HG03457 (cell line): ENCODE measurements at regions not wholly inside any gene's neighbourhood (a gene's known extent, or its start where the extent isn't known, plus 50 kb on each side); places are given as distances from the start of the nearest gene placed in this dataset.

ENCODE experiments used
- ATAC-seq: cut with Tn5 transposase; IDR thresholded peaks from one replicate; pipeline ENCODE4 v1.9.1; 2021; ENCODE audit warnings: moderate number of reproducible peaks; ENCODE audit not compliant: unreplicated experiment

DNA sequence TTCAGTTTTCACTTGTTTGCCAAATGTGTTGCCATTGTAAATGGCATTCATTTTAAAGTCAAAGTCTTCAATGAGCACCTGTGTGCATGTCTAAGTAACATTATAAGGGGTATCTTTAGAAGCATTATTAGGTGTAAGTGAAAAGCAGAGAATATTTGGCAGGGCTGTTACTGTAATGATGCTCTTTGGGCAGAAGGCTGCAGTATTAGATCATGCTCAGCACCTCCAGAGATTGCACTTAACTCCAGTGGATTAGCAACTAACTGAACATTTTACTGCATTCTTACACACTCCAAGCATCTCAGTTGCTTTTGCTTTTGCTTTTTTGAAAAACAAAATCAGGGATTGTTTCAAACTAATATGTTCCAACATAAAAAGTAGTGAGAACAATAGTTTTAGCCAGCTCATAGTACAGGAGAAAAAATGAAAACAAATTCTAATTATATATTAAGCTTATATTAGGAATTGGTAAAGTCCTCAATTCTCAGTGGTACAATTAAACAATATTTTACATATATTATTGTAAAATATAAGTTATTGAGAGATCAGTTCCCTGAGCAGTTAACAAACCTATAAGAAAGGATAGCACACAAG, 1740.9 kb upstream of the CDH9 start:
- no peak for ATAC-seq

GRCh38 chr5:28770307-28770706, 1731.9 kb upstream of the CDH9 start:
- no peak for ATAC-seq

DNA sequence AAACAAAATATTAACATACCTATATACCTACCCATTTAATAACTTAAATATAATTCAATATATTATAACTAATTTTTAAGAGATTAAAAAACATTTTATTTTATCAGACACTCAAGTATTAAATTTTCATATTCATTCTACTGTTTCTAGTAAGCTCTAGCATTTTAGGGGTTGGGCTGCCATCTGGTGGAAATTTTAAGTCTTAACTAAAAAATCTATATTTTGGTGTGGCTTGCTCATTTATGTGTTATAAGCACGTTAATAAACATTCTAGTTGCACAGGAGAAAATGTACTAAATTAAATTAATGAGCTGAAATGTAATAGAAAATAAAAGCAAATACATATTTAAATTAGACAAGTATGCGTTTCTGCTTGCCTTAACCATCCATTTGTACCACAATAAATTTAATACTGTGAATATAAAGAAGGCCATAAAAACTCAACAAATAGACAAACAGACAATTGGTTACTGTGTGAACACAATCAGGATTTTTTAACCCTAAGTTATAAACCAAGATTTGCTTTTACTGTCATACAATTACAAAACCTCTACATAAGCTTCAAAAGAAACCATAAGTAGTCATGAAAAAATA, 1728.3 kb upstream of the CDH9 start:
- no peak for ATAC-seq

- ATAC-seq = no peak
Measured at GRCh38 chr5:28751396-28751795, 1713.0 kb upstream of the CDH9 start.

DNA sequence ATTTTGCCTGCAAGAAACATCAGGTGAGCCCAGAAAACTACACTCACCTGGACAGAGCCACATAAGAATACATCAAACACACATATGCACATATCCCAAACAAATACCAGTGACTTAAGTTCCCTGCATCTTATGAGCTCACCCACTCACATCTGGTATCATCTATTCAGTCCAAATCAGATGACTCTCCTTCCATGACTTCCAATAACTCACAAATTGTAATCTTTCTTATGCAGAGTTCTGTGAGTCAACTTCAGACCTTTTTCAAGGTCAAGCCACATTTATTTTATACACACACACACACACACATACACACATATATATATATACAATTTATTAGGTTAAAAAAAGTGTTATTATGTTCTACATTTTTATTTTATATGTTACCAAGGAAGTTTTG, 1711.9 kb upstream of the CDH9 start:
- no peak for ATAC-seq

GRCh38 chr5:28748446-28748845, 1710.1 kb upstream of the CDH9 start:
- ATAC-seq = no peak

DNA sequence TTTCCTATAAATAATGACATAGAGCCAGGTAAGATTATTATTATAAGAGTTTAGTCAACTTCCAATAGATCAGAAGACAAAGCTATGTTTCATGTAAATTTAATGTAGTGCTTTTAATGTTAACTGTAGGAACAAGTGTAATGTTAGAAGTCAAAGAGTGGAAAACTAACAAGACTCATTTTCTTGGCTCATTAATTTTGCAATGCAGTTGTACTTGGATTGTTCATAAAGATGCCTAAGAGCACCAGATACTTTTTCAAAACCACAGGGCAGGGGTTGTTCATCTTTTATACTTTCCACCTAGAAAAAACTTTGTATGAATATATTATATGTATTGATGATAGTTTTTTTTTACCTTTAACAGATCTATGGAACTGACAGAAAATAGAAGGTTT, 1705.3 kb upstream of the CDH9 start:
- ATAC-seq = no peak

DNA sequence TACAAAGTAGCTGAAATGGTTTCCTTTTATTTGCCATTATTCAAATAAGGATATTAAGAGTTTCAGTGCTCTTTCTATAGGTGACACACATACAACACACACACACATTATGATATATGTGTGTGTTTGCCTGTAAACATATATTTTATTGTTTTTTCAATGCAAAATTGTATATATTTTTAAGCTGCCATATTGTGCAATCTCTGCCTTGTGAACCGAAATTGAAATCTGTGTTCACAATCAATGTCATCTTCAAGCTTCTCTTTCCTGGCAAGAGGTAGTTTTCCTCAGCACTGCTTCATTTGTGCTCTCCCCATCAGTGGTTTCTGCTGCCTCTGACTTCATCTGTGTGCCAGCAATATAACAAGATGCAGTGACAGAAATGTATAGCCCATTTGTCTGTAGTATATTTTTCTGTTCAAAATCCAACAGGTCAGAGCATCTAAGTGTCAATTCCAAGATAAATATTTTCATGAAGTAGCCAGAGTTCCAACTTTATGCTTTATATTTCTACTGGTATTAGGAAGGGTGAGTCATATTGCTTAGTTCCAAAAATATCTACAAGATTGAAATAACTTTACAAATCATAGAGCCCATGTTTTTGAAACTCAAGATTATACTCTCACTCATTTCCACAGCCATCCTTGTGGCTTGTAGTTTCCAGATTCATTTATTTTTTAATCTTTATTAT, 1704.8 kb upstream of the CDH9 start:
- no peak for ATAC-seq

GRCh38 chr5:28737682-28738081, 1699.3 kb upstream of the CDH9 start:
- no peak for ATAC-seq

DNA sequence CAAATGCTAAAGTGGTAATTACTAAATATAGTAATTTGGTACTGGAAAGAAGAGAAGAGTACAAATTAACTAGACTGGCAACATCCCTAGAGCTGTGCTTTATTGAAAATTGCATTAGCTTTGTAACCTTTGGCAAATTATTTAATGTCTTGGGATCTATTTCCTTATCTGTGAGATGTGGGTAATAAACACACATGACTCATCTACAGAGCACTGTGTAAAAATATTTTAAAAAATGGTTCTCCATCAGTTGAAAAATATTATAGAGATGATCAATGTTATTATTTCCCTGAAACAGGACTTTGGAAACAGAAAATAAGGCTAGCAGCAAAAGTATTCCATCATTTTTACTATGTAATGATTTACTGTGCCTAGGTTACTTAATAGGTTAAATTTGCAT, 1698.8 kb upstream of the CDH9 start:
- no peak for ATAC-seq

DNA sequence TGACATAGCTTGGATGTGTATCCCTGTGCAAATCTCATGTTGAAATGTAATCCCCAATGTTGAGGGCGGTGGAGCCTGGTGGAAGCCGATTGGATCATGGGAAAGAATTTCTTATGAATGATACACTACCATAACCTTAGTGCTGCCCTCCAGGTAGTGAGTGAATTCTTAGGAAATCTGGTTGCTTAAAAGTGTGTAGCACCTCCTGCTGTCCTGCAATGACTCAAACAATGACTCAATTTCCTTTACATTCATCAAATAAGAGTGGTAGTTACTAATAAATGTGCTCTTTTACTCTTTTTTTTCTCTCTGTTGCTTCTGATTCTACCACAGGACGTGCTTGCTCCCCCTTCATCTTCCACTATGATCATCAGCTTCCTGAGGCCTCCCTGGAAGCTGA, 1696.0 kb upstream of the CDH9 start:
- no peak for ATAC-seq

GRCh38 chr5:28729067-28729466, 1690.7 kb upstream of the CDH9 start:
- no peak for ATAC-seq

DNA sequence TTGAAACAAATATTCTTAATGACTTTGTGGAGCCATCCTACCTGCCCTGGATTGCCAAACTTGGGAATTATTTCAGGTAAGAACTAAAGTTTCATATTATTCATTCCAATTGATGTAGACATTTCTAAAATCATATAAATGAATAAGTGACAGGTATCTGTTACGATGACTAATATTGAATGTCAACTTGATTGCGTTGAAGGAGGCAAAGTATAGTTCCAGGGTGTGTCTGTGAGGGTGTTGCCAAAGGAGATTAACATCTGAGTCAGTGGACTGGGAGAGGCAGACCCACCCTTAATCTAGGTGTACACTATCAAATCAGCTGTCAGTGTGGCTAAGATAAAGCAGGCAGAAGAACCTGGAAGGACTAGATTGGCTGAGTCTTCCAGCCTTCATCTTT, 1688.4 kb upstream of the CDH9 start:
- ATAC-seq = no peak

GRCh38 chr5:28725001-28725400, 1686.6 kb upstream of the CDH9 start:
- no peak for ATAC-seq

GRCh38 chr5:28714907-28715698, 1676.7 kb upstream of the CDH9 start:
- ATAC-seq = no peak

DNA sequence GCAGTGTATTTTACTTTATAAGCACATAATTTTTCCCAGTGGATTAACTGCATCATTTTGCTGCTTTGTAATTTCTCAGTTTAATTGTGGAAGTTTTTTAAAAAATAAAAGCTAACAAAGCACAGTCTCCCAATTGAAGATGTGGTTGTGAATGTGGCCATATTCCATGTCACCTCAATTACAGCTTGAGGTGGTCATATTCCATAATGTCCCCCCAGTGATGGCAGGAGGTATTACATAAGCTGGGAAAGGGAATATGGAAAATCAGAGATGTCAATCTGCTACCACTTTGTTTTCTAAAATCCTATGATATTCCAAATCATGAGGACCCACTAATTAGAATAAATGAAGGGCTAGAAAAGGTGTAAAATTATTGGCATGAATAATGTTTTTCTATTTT, 1672.0 kb upstream of the CDH9 start:
- no peak for ATAC-seq

DNA sequence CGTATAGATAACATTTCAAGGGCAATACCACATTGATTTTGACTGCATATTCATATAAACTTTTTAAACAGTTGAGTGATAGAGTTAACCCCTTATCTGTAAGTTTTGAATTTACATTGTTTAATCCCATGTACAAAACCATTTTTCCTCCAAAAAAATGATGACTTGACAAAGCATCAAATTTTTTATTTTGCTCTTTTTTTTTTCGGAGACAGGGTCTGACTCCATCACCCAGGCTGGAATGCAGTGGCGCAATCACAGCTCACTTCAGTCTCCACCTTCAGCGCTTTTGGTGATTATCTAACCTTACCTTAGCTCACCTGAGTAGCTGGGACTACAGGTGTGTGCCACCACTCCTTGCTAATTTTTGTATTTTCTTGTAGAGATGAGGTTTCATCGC, 1670.1 kb upstream of the CDH9 start:
- no peak for ATAC-seq

- ATAC-seq = no peak
Measured at GRCh38 chr5:28707706-28708105, 1669.3 kb upstream of the CDH9 start.

GRCh38 chr5:28703651-28704260, 1665.4 kb upstream of the CDH9 start:
- ATAC-seq = no peak

- ATAC-seq = no peak
Measured at GRCh38 chr5:28691526-28691925, 1653.1 kb upstream of the CDH9 start.

GRCh38 chr5:28685794-28686193, 1647.4 kb upstream of the CDH9 start:
- ATAC-seq = no peak
